GM18868 (cell line): ENCODE measurements at regions not wholly inside any gene's neighbourhood (a gene's known extent, or its start where the extent isn't known, plus 50 kb on each side); places are given as distances from the start of the nearest gene placed in this dataset.
"Not testable (repeated sequence)": the region's sequence is repeated elsewhere in the genome, so short reads cannot be mapped to it uniquely, and the experiment has no call there.

Experiments
- ATAC-seq: cut with Tn5 transposase; IDR thresholded peaks from one replicate; pipeline ENCODE4 v1.9.1; 2021; ENCODE audit warnings: mild to moderate bottlenecking, moderate library complexity; ENCODE audit not compliant: unreplicated experiment

DNA sequence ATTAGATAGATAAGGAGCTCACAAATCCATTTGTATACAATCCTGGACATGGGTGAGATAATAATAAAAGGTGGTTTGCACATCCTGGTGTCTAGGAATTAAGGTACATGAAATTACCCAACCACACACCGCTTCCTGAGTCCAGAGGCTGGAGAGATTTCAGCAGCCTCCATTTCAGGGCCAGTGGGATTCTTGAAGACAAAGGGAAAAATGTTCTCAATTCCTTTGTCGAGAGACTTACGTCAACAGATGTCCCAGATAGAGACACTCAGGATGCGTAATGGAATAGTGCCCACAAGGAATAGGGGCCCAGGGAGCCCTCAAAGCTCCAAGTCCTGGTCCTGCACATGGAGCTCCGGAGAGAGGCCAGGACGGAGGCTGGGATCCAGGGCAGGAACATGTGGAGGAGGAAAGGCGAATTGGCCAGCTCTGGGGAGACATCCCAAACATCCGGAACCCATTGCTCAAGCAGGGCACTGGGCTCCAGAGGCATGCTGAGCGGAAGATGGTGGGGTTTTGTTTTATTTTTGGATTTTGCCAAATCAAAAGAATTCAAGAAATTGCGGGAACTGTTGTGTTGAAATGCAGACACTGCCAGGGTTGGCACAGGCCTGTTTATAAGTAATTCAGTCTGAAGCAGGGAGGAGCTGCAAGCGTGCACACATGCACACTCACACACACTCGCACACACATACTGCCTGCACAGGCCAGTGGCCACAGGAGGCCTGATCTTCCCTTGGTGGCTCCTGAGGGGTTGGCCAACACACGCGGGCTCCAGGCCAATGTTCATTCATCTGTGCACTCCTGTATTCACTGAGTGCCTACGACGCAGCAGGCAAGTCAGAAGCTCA, 97.2 kb downstream of the NOG start:
- ATAC-seq, result no peak

DNA sequence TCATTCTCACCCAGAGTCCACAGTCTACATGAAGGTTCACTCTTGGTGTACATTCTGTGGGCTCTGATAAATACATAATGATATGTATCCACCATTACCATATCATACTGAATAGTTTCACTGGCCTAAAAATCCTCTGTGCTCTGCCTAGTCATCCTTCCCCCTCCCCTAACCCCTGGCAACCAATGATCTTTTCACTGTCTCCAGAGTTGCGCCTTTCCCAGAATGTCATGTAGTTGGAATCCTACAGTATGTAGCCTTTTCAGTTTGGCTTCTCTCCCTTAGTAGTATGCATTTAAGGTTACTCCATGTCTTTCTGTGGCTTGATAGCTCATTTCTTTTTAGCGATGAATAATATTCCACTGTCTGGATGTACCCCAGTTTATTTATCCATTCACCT, 101.3 kb downstream of the NOG start:
- no peak for ATAC-seq

DNA sequence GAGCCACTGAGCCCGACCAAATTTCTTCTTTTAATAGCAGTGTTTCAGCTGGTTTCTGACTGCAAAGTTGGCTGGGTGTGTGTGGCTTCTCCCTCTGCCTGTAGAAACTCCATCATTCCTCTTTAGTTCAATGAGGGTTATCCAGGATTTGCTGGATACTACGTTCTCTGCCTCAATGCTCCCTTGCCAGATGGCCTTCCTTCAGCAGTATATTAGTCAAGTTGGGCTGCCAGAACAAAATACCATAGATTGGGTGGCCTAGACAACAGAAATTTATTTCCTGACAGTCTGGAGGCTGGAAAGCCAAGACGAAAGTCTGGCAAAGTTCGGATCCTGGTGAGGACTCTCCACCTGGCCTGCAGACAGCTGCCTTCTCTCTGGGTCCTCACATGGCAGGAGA, 103.7 kb downstream of the NOG start:
- ATAC-seq, result no peak

DNA sequence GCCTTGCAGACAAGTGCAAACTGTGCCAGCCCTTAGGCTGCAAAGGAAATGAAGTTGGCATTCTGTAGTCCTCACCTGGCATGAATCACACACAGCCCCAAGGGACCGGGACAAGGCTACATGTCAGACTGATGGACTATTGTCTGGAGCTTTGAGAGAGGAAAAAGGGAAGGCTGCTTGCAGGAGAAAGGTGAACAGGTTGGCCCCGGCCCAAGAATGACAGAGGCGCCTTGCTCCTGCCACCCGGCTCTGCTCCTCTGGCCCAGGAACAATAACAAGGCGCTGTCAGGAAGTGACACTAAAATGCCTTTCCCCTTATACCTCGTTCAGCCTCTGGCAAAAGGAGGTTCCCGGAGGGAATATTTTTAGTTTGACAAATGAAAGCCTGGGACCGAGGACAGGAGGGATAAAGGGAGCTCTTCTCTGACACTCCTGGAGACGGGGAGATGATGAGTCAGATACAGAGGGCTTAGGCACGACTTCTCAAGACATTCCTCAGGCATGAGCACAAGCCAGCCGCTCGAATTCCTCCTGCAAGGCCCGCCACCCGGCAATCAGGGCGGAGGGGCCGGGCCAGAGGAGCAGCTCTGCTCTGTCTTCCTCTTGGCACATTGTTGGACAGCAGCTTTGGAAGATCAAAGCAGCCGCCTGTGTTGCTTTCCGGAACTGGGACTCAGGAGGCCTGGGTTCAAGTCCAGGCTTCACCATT, 105.8 kb downstream of the NOG start:
- no peak for ATAC-seq

DNA sequence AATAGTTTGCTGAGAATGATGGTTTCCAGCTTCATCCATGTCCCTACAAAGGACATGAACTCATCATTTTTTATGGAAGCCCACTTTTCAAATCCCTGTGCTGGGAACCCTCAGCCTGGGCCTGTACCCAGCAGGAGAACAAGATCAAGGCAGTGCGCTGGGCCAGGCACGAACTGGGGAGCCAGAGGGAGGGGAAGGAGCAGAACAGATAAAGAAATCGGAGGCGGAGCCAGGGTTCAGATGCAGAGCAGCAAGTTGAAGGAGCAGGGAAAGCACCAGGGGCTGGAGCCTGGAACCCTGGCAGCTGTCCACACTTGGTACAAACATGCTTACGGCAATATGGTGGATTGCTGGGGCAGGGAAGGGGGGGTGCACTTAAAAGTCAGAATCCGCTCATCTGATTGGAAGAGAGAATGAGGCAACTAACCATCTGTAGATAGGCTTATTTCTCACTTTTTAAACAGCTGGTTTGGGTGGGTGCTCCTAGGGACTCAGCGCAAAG, 107.5 kb downstream of the NOG start:
- ATAC-seq, result no peak

DNA sequence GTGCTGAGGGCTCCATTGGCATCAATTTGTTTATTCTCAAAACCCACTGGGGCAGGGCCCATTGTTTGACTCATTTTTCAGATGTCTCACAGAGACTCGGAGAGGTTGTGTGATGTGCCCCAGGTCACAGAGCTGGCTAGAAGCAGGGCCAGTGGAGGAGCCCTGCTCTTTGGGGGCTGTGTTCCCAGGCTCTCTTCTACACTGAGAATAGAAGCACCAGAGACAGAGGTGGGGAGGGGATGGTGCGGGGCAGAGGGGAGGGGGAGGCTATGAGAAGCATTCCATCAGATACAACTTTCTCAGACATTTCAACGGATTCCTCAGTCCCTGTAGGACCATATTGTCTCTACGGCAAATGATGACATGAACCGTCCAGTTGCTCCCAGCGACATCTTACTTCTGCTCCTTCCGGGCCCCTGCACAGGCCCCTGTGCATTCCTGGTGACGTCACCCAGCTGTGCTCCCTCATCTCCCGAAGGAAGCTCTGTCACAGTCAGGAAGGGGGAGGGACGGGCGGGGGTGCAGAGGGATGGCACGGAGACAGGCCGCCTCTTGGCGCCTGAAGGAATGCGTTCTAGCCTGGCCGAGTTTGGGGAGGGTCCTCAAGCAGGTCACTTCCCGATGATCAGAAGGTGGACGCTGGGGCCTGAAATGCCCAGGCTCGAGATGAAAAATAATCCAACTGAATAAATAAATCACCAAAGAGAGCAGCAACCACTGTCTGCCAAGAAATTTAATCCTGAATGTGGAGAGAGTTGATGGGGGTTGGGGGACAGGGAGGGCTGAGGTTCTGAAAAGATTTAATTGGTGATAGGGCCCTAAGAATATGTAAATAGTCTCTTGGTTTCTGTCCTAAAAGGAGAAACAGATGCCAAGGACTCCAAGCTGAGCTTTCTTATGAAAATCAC, 114.1 kb downstream of the NOG start:
- ATAC-seq, result no peak

DNA sequence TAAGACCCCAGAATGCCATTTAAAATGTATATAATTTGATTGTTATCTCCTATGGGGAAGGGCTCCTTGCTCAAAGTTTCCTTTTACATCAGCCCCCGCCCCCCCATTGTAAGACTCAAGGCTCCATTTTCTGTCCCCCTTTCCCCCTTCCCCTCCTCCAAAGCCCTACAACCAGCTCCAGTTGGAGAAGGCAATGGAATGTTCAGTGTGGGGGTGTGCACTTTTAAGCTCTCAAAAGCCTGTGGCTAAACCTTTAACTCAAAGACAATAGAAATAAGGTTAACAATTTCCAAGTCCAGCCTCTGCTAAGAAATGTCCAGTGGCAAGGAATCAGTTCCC, 114.7 kb downstream of the NOG start:
- ATAC-seq, result no peak

DNA sequence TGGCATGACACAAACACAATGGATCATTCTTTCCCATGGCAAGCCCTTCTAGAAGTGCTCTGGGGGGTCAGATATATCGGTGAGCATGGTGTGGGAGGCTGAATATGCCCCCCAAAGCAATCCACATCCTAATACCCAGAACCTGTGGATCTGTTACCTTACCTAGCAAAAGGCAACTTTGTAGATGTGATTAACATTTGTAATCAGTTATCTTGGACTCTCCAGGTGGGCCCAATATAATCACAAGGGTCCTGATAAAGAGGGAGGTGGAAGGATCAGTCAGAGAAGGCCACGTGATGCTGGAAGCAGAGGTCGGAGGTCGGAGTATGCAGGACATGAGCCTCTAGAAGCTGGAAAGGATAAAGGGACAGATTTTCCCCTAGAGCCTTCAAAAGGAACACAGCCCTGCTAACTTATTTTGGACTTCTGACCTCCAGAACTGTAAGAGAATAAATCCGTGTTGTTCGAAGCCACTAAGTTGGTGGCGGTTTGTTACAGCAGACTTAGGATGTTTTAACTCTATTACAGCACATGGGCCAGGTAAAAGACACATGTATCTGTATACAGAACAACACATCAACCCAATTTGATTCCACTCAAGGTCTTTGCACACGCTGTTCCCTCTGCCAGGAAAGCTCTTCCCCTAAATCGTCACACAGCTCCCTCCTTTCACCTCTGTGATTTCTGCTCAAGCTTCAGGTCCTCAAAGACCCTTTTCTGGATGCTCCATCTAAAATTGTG, 115.3 kb downstream of the NOG start:
- no peak for ATAC-seq

DNA sequence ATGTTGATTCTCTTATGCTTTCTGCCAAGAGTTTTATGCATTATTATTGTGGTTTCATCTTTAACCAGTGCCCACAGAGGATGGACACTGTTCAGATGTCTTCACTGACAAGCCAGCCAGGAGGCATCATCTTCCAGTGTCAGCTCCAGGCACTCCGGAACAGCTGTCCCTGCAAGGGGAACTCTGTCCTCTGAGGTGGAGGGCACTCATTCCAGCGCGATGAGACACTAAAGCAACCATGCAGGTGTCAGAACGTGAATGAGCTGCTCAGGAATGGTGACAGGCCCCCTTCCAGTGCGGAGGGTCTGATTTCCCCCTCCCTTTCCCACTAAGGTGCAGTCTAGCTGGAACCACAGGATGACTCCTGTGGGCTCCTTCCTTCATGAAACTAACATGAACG, 117.5 kb downstream of the NOG start:
- ATAC-seq, result no peak

DNA sequence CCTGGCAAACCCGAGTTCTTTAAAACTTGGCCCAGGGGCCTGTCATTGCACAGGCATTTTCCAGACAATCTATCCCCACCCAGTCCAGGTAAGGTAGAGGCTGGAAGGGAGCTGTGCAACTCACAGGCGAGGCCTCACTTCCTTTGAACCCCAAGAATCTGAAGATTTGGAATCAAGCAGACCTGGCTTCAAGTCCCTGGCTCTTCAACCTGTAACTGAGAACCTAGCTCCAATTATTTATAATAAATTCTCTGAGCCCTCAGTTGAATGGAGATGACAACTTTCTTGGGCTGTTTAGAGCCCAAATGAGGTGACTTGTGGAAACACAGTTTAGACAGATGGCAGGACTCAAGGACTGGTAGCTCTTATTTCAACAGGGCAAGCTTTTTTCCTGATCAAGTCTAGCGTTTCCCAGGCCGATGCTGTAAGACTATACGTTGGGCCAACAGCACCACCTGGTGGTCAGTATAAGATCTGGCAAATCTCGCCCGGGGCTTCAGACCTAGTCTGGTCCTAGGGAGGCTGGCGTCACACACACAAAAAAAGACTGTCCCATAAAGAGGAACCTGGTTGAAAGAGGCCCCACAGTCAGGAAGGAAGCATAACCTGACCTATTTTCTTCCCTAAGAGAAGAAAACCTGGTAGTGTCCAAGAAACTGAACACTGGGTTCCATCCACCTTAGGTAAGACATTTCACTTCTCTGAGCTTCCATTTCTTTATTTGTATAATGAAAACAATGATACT, 117.9 kb downstream of the C17orf67 start:
- ATAC-seq, result peak; percentile 96

DNA sequence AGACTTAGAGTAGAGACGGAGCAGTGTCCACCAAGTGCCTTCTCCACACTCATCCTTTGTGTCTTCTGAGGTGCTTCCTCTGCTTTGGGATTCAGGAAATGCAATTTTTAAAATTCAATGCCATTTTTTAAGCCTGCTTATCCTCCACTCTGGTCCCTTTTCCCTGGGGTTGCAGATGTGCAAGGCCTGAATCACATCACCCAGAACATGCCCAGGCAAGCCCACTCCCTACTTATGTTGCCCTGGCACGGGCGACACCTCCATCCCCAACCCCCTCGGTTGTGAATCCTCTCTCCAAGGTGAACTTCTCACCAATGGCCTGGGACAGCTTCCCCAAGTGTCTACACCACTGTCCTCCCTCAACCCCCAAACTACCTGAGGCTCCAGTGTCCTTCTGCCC, 116.2 kb downstream of the C17orf67 start:
- no peak for ATAC-seq

DNA sequence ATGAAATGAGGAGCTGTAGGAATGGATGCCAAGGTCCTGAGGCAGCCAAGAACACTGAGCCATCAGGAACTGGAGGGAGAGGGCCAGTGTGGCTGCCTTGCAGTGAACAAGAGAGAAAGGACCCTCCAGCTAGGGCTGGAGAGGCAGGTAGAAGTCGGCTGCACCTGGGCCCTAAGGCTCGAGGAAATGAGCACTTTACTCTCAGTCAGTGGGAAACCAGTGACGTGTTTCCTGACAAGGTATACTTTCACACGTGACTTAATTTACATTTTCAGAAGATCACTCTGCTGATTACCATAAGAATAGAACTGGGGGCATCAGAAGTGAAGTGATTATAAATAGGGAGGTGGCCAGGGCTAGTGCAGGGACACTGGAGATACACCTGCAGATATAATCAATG, 115.2 kb downstream of the C17orf67 start:
- ATAC-seq, result no peak

DNA sequence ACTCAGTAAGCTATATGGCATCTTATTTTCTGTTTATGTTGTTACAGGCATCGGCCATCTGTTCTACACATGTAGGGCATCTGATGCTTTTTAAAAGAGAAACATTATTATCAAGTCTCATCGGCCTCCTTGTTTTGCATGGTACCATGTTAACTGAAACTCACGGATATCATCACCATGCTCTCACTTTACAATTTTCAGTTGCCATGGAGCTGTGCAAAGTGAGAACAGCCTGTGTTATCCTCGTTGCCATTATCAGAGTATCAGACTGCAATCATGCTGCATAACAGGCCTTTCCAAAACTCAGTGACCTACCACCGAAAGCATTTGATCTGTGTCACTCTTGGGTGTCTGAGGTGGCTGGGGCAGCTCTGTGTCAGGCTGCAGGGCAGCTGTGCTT, 110.3 kb downstream of the C17orf67 start:
- no peak for ATAC-seq

DNA sequence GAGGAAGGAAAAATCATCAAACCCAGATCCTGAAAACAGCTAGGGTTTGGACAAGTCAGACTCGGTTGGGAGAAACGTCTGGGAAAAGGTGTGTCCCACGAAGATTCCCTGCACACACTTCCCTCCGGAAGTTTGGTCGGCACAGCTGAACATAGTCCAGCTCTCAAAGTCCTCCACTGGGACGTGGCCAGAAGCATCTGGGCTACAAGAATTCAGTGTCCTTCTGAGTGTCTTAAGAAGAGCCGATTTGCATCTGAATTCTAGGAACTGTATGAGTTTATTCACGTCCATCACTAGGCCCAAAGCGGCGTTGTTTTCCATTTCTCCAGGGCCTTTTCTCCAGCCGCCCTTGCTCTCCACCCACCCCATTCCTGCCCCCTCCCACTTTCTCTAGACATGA, 109.1 kb downstream of the C17orf67 start:
- ATAC-seq, result no peak

DNA sequence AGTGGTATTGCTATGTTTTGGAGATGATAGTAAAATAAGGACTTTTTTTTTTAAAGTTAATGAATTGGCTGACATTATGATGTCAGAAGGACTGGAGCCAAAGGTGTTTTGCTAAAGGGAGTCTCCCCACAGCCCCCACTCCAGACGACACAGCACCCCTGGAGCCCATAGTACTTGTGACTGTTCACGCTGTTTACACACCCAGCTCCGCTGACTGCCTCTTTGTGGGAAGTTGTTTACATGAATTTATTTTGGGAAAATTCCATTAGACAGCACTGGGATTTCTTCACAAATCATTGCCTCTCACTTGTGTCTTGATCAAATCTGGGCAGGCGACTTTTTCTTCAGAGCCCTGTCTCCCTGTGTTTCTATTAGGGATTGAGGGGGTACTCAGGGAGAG, 108.6 kb downstream of the C17orf67 start:
- no peak for ATAC-seq

DNA sequence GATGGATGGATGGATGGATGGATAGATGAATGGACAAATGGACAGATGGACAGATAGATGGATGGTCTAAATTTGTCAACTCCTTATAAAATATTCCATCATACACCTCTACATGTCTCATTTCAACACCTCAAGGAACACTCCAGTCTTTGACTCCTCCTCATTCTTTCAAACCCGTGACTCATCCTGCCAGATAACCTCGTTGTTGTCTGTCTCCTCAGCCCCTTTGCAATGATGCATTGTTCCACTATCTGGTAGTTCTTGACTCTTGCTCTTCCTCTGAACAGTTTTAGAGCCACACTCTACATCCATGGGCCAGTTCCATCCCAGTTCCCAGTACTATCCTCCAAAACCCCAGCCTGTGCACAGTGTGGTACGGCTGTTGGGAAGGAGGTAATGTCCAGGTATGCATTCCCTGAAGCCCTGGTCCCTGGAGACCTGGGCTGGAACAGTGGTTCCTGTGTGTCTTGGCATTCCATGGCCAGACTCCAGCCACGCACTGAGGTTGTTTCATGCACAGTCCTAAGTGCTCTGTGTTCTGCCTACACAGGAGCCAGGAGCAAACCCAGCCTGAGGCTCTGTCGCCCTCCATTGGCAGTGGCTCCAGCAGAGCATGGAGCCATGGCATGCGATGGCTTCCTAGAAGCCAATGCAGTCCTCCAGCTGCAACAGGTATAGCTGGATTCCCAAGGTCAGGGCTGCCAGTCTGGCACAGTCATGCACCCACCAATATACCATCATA, 105.7 kb downstream of the C17orf67 start:
- ATAC-seq, result no peak

DNA sequence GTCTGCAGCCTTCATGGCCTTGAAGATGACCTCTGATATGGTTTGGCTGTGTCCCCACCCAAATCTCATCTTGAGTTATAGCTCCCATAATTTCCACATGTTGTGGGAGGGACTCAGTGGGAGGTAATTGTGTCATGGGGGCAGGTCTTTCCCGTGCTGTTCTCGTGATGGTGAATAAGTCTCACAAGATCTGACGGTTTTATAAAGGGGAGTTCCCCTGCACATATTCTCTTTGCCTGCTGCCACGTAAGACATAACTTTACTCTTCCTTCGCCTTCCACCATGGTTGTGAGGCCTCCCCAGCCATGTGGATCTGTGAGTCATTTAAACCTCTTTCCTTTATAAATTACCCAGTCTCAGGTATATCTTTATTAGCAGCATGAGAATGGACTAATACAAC, 102.6 kb downstream of the C17orf67 start:
- ATAC-seq, result not testable (repeated sequence)

DNA sequence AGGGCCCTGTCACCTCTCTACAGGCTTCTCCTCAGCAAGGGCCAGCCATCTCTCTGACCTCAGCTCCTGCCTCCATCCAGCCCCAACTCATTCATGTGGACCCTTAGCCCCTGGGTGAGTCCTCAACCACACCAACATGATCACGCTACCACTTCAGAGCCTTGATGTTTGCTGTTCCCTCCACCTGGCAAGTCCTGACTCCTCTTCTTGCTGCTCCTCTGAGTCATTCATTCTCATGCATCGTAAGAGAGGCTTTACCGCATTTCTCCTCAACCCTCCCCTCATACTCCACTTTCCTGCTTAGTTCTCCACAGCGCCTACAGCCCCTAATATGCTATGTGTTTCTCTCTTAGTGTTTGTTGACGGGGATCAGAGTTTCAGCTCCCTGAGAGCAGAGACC, 99.9 kb downstream of the C17orf67 start:
- ATAC-seq, result no peak

DNA sequence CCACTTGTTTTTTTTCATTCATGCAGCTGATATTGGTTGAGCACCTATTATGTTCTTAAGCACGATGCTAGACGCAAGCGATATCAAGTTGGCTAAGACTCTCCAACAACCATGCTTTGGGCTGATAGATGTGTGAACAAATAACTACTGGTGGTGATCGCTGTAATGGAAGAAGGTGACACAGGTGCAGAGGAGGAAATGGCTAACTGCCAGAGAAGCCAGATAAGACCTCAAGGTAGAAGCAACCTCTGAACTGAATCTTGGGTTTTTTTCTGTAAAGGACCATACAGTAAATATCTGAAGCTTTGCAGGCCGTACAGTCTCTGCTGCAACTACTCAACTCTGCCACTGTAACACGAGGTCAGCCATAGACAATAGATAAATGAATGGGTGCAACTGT, 97.9 kb downstream of the C17orf67 start:
- no peak for ATAC-seq
